HL-60 (cell line): ENCODE measurements at regions not wholly inside any gene's neighbourhood (a gene's known extent, or its start where the extent isn't known, plus 50 kb on each side); places are given as distances from the start of the nearest gene placed in this dataset.

Source experiments
- CTCF ChIP-seq: IDR thresholded peaks from one replicate; pipeline ENCODE4 v1.5.1; 2011; ENCODE audit warnings: low read length, control low read depth, inconsistent platforms; ENCODE audit not compliant: insufficient read depth
- GABPA ChIP-seq: IDR thresholded peaks from 2 replicates; pipeline ENCODE4 v1.6.1; 2012; ENCODE audit warnings: low read depth
- POLR2AphosphoS5 ChIP-seq: IDR thresholded peaks from 2 replicates; pipeline ENCODE4 v1.6.1; 2012; ENCODE audit warnings: low read depth
- REST ChIP-seq: IDR thresholded peaks from 2 replicates; pipeline ENCODE4 v1.6.1; 2012; ENCODE audit warnings: low read depth; ENCODE audit not compliant: insufficient replicate concordance
- SPI1 ChIP-seq: IDR thresholded peaks from 2 replicates; pipeline ENCODE4 v1.6.1; 2012; ENCODE audit warnings: low read depth, mild to moderate bottlenecking, borderline replicate concordance

- TF ChIP-seq CTCF (no peak), GABPA (no peak), REST (no peak), POLR2AphosphoS5 (no peak), SPI1 (no peak)
Measured at GRCh38 chr5:107134931-107135330, 535.8 kb downstream of the EFNA5 start.
